K562 (cell line): ENCODE measurements at regions not wholly inside any gene's neighbourhood (a gene's known extent, or its start where the extent isn't known, plus 50 kb on each side); places are given as distances from the start of the nearest gene placed in this dataset.

ENCODE experiments used
- ATAC-seq: fragments of 200-7000 bp; cut with Tn5 transposase; 3 replicates; pipeline ENCODE4 v1.9.1; 2020; ENCODE audit warnings: moderate library complexity
- BruUV-seq: library from RNA; stranded (reverse); fragments of 400-500 nt; replicated peaks from 2 replicates; lab custom pipeline; 2021; lab: Mats Ljungman, UMichigan
- CTCF ChIA-PET: fragments of 300-600 bp; formaldehyde crosslinking; extraction: SDS; loops from one replicate; lab custom pipeline; 2021; ENCODE audit warnings: low intra/inter-chr PET ratio; lab: Yijun Ruan, JAX
- POLR2A ChIA-PET: fragments of 300-600, 350-650 bp; sonication (Branson Sonifier 250); formaldehyde crosslinking; extraction: SDS; loops from one replicate; lab custom pipeline; 2021; ENCODE audit warnings: antibody characterized with exemption, inconsistent platforms; lab: Yijun Ruan, JAX
- DNase-seq, 4 experiments: peaks; one replicate each; pipeline versions ENCODE4 v3.0.0 to v3.0.0-alpha.2; 2011 to 2018; ENCODE audit warnings: low spot score in 3 of 4, mixed read lengths in 3 of 4; ENCODE audit errors: extremely low read depth in 1 of 4
- FAIRE-seq: peaks from 2 replicates; lab custom pipeline; 2011; peaks lifted over from hg19 to GRCh38; lab: Jason Lieb, UNC
- H2AFZ ChIP-seq: 2 replicates; pipeline ENCODE4 v1.6.0; 2011; ENCODE audit warnings: low read depth, low read length, control low read depth, inconsistent platforms
- H3K27ac ChIP-seq: fragments of 200-600 bp; 3 replicates; pipeline ENCODE4 v1.8.0; 2011; ENCODE audit warnings: low read depth, mild to moderate bottlenecking, control low read depth, inconsistent platforms, low read length, moderate library complexity, mixed read lengths; ENCODE audit errors: extremely low read depth
- H3K27me3 ChIP-seq, 2 experiments: fragments of 300-600 bp in 1 of 2; 2 replicates in 1 of 2; 3 replicates in 1 of 2; pipeline versions ENCODE4 v1.6.0 to v1.8.0; 2011; ENCODE audit warnings: inconsistent platforms in 2 of 2, low read length in 2 of 2, mild to moderate bottlenecking in 1 of 2, mixed read lengths in 1 of 2, moderate library complexity in 1 of 2; ENCODE audit not compliant: control insufficient read depth in 2 of 2, insufficient read depth in 2 of 2
- H3K36me3 ChIP-seq: fragments of 300-600 bp; 3 replicates; pipeline ENCODE4 v1.8.0; 2011; ENCODE audit warnings: mild to moderate bottlenecking, low read length, inconsistent platforms; ENCODE audit not compliant: control insufficient read depth, insufficient read depth
- H3K4me1 ChIP-seq, 2 experiments: fragments of 200-600 bp in 1 of 2; replicated peaks in 1 of 2; 2 replicates in 1 of 2; 3 replicates in 1 of 2; pipeline versions ENCODE4 v1.5.1 to v1.8.0; 2011; ENCODE audit warnings: inconsistent platforms in 2 of 2, low read length in 2 of 2, mild to moderate bottlenecking in 1 of 2, mixed read lengths in 1 of 2, moderate library complexity in 1 of 2; ENCODE audit not compliant: control insufficient read depth in 2 of 2, insufficient read depth in 2 of 2
- H3K4me2 ChIP-seq: 2 replicates; pipeline ENCODE4 v1.6.1; 2011; ENCODE audit warnings: low read length, control low read depth, inconsistent platforms, mixed read lengths; ENCODE audit not compliant: insufficient read depth
- H3K4me3 ChIP-seq: fragments of 200-600 bp; sonication (generic), shearing (Covaris generic); 2 replicates; pipeline ENCODE4 v1.5.1; 2016; ENCODE audit warnings: control low read depth, inconsistent platforms
- H3K79me2 ChIP-seq: fragments of 200-600 bp; 3 replicates; pipeline ENCODE4 v1.8.0; 2011; ENCODE audit warnings: low read length, inconsistent platforms; ENCODE audit not compliant: control insufficient read depth, insufficient read depth
- H3K9ac ChIP-seq, 2 experiments: 2 replicates each; pipeline versions ENCODE4 v1.6.0 to v1.6.1; 2011; ENCODE audit warnings: low read depth in 2 of 2, low read length in 2 of 2, control low read depth in 1 of 2, inconsistent platforms in 1 of 2, mild to moderate bottlenecking in 1 of 2, mixed read lengths in 1 of 2; ENCODE audit not compliant: insufficient read depth in 1 of 2
- H3K9me1 ChIP-seq: one replicate; pipeline ENCODE4 v1.6.0; 2011; ENCODE audit warnings: inconsistent platforms, mild to moderate bottlenecking, low read length, moderate library complexity; ENCODE audit not compliant: control insufficient read depth, insufficient read depth
- H3K9me3 ChIP-seq: replicated peaks from 2 replicates; pipeline ENCODE4 v1.5.1; 2011; ENCODE audit warnings: low read depth, low read length, inconsistent platforms; ENCODE audit not compliant: control insufficient read depth, insufficient read depth
- H4K20me1 ChIP-seq: replicated peaks from 2 replicates; pipeline ENCODE4 v1.6.1; 2011; ENCODE audit warnings: low read length, inconsistent platforms, mixed read lengths; ENCODE audit not compliant: control insufficient read depth, insufficient read depth
- BHLHE40 ChIP-seq: IDR thresholded peaks from 2 replicates; pipeline ENCODE4 v1.6.1; 2011; ENCODE audit warnings: low read length, improper control_type of control experiment
- FOXM1 ChIP-seq, 2 experiments: fragments of 450-650 bp in 1 of 2; sonication (generic) in 1 of 2; formaldehyde crosslinking in 1 of 2; IDR thresholded peaks; 2 replicates each; pipeline versions ENCODE4 v1.6.1 to v1.9.0; 2017 to 2022; ENCODE audit warnings: low read depth in 2 of 2, mild to moderate bottlenecking in 2 of 2, missing genetic modification reagents in 1 of 2, moderate library complexity in 1 of 2
- MNT ChIP-seq, 2 experiments: fragments of 450-650 bp; conservative IDR thresholded peaks; 2 replicates each; pipeline ENCODE4 v1.6.1; 2017; ENCODE audit warnings: mild to moderate bottlenecking in 2 of 2, moderate library complexity in 2 of 2
- PTTG1 ChIP-seq: fragments of 450-650 bp; IDR thresholded peaks from 2 replicates; pipeline ENCODE4 v1.6.1; 2016; ENCODE audit warnings: low read depth, mild to moderate bottlenecking, missing genetic modification characterization, missing compliant biosample characterization
- RREB1 ChIP-seq: fragments of 250-450 bp; sonication (Bioruptor Pico); IDR thresholded peaks from 2 replicates; pipeline ENCODE4 v1.4.0; 2020
- WHSC1 ChIP-seq: IDR thresholded peaks from one replicate; pipeline ENCODE4 v1.6.1; 2012; ENCODE audit warnings: low read length, control low read depth, inconsistent platforms
- ZNF217 ChIP-seq: sonication (generic); formaldehyde crosslinking; IDR thresholded peaks from 2 replicates; pipeline ENCODE4 v1.8.0; 2022; ENCODE audit warnings: mild to moderate bottlenecking, missing genetic modification reagents
- ZNF408 ChIP-seq: fragments of 250-450 bp; sonication (Bioruptor Pico); IDR thresholded peaks from 2 replicates; pipeline ENCODE4 v1.4.0; 2020; ENCODE audit warnings: low read depth, mild to moderate bottlenecking, moderate library complexity
- ZSCAN29 ChIP-seq: fragments of 450-650 bp; IDR thresholded peaks from 2 replicates; pipeline ENCODE4 v1.6.1; 2017
- WGBS: fragments of 100-300 bp; shearing (Covaris generic); methylation state at CpG from one replicate; pipeline ENCODE4 v1.1.6; 2016; ENCODE audit warnings: low coverage, mixed read lengths; ENCODE audit not compliant: insufficient coverage; ENCODE audit errors: missing lambda C conversion rate; 5-methylcytosine and 5-hydroxymethylcytosine counted together
- in situ Hi-C: fragments of 300-500 bp; cut with MboI; formaldehyde crosslinking; loops from 4 replicates; pipeline ENCODE4 v1.15.0; 2018; ENCODE audit warnings: inconsistent platforms, mixed read lengths
- intact Hi-C: fragments of 100-400 bp; cut with micrococcal nuclease; formaldehyde crosslinking; loops from 2 replicates; pipeline ENCODE4 v1.14.2; 2022

- no peaks in the 10 kb centered on the region for H3K4me1 ChIP-seq
- H3K9me1 ChIP-seq: no peaks in the 10 kb centered on the region
- TF ChIP-seq MNT (conservative IDR thresholded peaks at IDR 0.05) (no peak), FOXM1 (IDR thresholded peaks at IDR 0.05; ENCODE audit: low read depth) (no peak), FOXM1 (CRISPR knock-in tag; IDR thresholded peaks at IDR 0.05; ENCODE audit: low read depth) (no peak), ZNF217 (CRISPR knock-in tag) (no peak), BHLHE40 (no peak), ZNF408 (no peak), ZSCAN29 (no peak), PTTG1 (tag) (no peak), WHSC1 (no peak), RREB1 (CRISPR knock-in tag) (no peak)
- TF ChIP-seq, all 486 proteins: peak for 0
- no peak overlapping the region for H3K4me2 ChIP-seq
- H3K4me3 ChIP-seq: no peak overlapping the region
- no TSS peak for BruUV-seq
- H3K9me3 ChIP-seq: no peaks in the 10 kb centered on the region
- ATAC-seq (no peak), DNase-seq (no peak), FAIRE-seq (no peak)
- no peaks in the 10 kb centered on the region for H3K79me2 ChIP-seq
- no peaks in the 10 kb centered on the region for H4K20me1 ChIP-seq
- intact Hi-C loops (no loop called here), in situ Hi-C loops (no loop called here)
- no peak overlapping the region for H3K27ac ChIP-seq
- no peaks in the 10 kb centered on the region for H3K27me3 ChIP-seq
- no peaks in the 10 kb centered on the region for H3K36me3 ChIP-seq
- no peak overlapping the region for H3K9ac ChIP-seq
- WGBS: 5% methylated on average over 2 of the region's 4 CpGs
- CTCF ChIA-PET: no interaction called here
- POLR2A ChIA-PET: no interaction called here
- H2AFZ ChIP-seq: no peak overlapping the region
Measured at GRCh38 chrX:6694977-6695376, 160.1 kb upstream of the VCX3A start.
